HUDEP-2 (cell line): ENCODE measurements at regions not wholly inside any gene's neighbourhood (a gene's known extent, or its start where the extent isn't known, plus 50 kb on each side); places are given as distances from the start of the nearest gene placed in this dataset.
A peak's percentile ranks its signal among the peaks of the same experiment; 100 is the strongest.
"Not testable (repeated sequence)": the region's sequence is repeated elsewhere in the genome, so short reads cannot be mapped to it uniquely, and the experiment has no call there.

Experiments
- DNase-seq, 76 experiments: peaks; one replicate each; lab custom pipeline; 2025; ENCODE audit not compliant: unreplicated experiment in 76 of 76; lab: John Stamatoyannopoulos, UW

- DNase-seq = no peak
These were observed 639.7 kb upstream of the NR2F2 start for GRCh38 chr15:95690631-95691340.

DNA sequence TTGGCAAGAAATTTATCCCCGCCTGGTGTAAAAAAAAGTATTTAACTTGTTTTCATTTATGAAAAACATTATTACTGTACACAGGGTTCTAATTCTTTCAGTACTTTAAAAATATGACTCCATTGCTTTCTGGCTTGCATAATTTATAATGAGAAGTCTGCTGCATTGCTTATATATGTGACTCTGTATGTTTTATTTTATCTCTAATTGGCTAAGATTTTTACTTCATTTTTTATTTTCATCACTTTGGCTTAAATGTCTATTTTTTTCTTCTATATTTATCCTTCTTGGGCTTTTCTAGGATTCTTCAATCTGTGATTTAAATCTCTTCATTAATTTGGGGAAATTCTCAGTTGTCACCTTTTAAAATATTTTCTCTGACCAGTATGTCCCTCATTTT is 636.6 kb upstream of the NR2F2 start:
- no peak for DNase-seq

- DNase-seq = peak in 19 of 76 experiments; percentile 3 to 67 (median 26)
These were observed 632.3 kb upstream of the NR2F2 start for GRCh38 chr15:95698230-95698629.

GRCh38 chr15:95698951-95699350 is 631.5 kb upstream of the NR2F2 start:
- DNase-seq = no peak

DNA sequence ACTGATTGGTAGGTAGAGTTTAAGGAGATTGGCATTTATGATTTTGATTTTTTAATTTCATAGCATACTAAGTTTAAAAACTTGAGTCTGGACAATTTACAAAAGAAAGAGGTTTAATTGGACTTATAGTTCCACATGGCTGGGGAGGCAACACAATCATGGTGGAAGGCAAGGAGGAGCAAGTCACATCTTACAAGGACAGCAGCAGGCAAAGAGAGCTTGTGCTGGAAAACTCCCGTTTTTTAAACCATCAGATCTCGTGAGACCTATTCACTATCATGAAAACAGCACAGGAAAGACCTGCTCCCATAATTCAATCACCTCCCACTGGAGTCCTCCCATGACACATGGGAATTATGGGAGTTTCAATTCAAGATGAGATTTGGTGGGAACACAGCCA is 630.9 kb upstream of the NR2F2 start:
- no peak for DNase-seq

GRCh38 chr15:95700692-95701091 is 629.8 kb upstream of the NR2F2 start:
- not testable (repeated sequence) for DNase-seq

GRCh38 chr15:95701410-95701809 is 629.1 kb upstream of the NR2F2 start:
- no peak for DNase-seq

GRCh38 chr15:95709959-95710695 is 620.4 kb upstream of the NR2F2 start:
- DNase-seq = peak in 33 of 76 experiments; percentile 1 to 95 (median 70)

GRCh38 chr15:95712785-95713184 is 617.7 kb upstream of the NR2F2 start:
- no peak for DNase-seq

DNA sequence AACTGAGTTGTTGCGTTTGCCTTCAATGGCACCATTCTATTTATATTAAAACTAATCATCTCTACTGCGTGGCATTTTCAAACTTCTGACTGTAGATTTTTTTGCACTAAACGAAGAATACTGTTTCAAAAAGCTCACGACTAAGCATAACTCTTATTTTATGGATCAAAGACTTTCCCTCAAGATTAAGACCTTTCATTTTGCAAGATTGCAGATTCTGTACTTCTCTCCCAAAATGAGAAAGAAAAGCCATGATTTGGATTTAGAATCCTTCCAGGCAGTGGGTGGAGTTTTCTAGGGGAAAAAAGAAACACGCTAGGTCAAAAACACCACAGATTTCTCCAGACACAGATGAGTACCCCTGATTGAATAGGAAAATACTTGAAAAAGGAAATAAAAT is 617.2 kb upstream of the NR2F2 start:
- no peak for DNase-seq

DNA sequence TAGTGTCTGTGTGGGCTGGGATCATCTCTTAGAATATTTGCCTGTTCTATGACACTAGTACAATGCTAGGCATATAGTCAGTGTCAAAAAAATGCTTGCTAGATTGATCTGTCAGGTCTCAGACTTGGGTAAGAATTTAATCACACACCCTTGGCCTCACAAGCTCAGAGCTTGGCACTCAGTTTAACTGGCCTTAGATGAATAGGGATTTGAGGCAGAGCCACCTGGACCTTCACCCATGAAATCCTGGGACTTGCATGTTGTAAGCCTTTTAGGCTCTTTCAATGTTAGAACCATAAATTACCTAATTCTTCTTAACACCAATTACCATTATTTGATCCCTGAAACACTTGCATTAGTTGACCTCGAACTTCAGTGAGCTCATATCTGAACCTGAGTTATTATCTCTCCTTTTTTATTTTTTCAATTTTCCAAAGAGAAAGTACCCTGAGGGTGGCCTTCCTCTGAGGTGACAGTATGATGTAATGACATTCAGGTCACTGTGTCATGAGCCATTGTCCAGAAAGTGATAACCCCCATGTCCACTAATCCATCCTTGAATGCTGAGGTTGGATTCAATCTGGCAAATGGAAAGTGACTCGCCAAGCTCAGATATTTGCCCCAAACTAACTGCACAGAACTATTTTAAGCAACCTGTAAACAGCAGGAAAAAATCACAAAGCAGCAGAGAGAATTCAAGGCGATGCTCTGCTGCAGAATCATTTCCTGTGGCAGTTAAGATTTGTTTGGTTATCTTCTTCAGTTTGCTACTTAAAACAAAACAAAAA is 615.2 kb upstream of the NR2F2 start:
- peak in 1 of 76 experiments; percentile 2 for DNase-seq

- no peak for DNase-seq
These were observed 614.4 kb upstream of the NR2F2 start for GRCh38 chr15:95715906-95716656.

GRCh38 chr15:95716708-95717107 is 613.8 kb upstream of the NR2F2 start:
- DNase-seq = no peak

GRCh38 chr15:95718441-95718840 is 612.1 kb upstream of the NR2F2 start:
- no peak for DNase-seq

DNA sequence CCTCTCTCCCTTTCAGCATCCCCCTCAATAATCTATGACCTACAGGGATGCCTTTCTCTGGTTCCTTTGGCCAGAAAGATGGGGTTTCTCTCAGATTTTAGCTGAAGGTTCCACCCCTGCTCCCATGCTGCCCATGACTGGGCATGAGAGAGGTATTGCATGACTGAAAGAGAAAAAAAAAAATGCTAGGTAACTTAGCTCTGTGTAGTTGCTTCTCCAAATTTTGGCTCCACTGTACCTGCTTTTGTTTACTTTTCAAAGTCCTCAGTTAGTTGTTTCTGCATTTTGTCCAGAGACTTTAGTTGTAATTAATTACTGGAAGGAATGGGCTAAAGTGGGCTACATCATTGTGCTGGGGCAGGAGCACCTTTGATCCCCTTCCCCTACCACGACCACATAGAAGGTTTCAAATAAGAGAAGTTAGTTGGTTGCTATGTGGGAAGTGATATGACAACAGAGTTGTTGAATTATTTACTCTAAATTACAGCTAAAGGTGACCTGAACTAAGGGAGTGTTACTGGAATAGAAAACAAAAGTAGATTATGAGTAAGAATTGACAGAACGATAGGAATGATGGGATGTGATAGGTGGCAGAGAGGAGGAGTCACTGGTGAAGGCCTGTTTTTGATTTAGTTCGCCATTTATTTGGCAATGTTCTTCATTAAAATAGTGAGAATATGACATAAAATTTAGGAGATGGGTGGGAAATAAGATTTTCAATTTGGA is 605.4 kb upstream of the NR2F2 start:
- DNase-seq = no peak

DNA sequence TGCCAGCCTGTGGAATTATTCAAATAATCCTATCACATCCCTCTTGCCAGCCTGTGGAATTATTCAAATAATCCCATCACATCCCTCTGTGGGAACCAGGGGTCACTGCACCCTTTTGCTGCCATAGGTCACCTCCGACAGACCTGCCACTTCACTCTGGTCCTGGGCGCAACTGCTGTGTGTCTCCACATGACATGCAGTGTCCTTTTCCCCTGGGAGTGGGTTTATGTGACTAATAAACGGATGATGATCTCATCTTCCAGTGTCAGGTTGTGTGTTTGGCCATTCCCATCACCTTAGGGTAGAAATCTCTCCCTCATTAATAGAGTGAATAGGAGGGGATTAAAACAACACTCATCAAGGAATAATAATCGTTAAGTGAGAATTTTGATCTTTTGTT is 603.6 kb upstream of the NR2F2 start:
- DNase-seq = no peak

GRCh38 chr15:95733931-95734330 is 596.6 kb upstream of the NR2F2 start:
- no peak for DNase-seq

GRCh38 chr15:95734422-95735316 is 595.8 kb upstream of the NR2F2 start:
- peak in 20 of 76 experiments; percentile 3 to 69 (median 36) for DNase-seq

DNA sequence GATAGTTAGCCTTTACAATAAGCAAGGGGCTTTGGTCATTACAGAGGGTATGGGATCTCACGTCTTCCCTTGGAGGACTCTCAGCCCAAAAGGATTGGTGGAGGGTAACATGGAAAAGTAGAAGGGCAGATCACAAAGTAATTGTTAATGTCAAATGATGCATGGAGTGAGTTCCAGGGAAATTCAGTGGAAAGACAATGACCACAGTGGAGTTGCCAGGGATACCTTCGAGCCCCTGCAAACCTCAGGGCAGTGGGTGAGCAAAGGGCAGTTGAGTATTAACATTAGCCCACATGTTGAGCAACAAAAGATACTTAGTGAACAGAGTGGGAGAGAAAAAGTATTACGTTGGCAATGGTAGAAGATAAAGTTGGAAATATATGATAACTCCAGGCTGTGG is 593.4 kb upstream of the NR2F2 start:
- no peak for DNase-seq
